VCaP (cell line): ENCODE measurements at regions not wholly inside any gene's neighbourhood (a gene's known extent, or its start where the extent isn't known, plus 50 kb on each side); places are given as distances from the start of the nearest gene placed in this dataset.
"Not testable (repeated sequence)": the region's sequence is repeated elsewhere in the genome, so short reads cannot be mapped to it uniquely, and the experiment has no call there.

Source experiments
- H3K27ac ChIP-seq: fragments of 450-650 bp; 2 replicates; pipeline ENCODE4 v1.5.1; 2017
- CTCF ChIP-seq: fragments of 450-650 bp; conservative IDR thresholded peaks from 2 replicates; pipeline ENCODE4 v1.5.1; 2017; ENCODE audit warnings: mild to moderate bottlenecking, moderate library complexity

- no peak for TF ChIP-seq CTCF
Observed at GRCh38 chr1:41976671-41977070, 57.9 kb upstream of the HIVEP3 start.

GRCh38 chr1:41975850-41976569 lies 57.3 kb upstream of the HIVEP3 start:
- H3K27ac ChIP-seq, result no peak overlapping the region
- TF ChIP-seq CTCF, result no peak

More at GRCh38 chr1:41976671-41977070, 57.9 kb upstream of the HIVEP3 start:
- no peak overlapping the region for H3K27ac ChIP-seq

GRCh38 chr1:41975121-41975520 lies 56.4 kb upstream of the HIVEP3 start:
- no peak for TF ChIP-seq CTCF
- no peak overlapping the region for H3K27ac ChIP-seq

GRCh38 chr1:41968557-41968956 lies 49.8 kb upstream of the HIVEP3 start:
- not testable (repeated sequence) for H3K27ac ChIP-seq
